ENCODE measurements at regions not wholly inside any gene's neighbourhood (a gene's known extent, or its start where the extent isn't known, plus 50 kb on each side); places are given as distances from the start of the nearest gene placed in this dataset.

GRCh38 chr20:17858450-17859001, 110.1 kb downstream of the SNX5 start (continued):
- TF ChIP-seq, protein P1, sequence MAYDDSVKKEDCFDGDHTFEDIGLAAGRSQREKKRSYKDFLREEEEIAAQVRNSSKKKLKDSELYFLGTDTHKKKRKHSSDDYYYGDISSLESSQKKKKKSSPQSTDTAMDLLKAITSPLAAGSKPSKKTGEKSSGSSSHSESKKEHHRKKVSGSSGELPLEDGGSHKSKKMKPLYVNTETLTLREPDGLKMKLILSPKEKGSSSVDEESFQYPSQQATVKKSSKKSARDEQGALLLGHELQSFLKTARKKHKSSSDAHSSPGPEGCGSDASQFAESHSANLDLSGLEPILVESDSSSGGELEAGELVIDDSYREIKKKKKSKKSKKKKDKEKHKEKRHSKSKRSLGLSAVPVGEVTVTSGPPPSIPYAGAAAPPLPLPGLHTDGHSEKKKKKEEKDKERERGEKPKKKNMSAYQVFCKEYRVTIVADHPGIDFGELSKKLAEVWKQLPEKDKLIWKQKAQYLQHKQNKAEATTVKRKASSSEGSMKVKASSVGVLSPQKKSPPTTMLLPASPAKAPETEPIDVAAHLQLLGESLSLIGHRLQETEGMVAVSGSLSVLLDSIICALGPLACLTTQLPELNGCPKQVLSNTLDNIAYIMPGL (CRISPR knock-in tag; IDR thresholded peaks at IDR 0.05; ENCODE audit: borderline replicate concordance in 1 of 2, low read depth in 1 of 2): 0 out of 4 replicates have a peak, but pooled peaks of 1 of the 2 experiments have one; percentile 5
- TF ChIP-seq ZNF264 (CRISPR knock-in tag; IDR thresholded peaks at IDR 0.05) (0 out of 2 replicates have a peak, but pooled peaks have one; percentile 5), ZNF558 (CRISPR knock-in tag; IDR thresholded peaks at IDR 0.05; ENCODE audit: borderline replicate concordance) (peak; percentile 29; the same call in 1 of the 2 replicates), ZNF737 (CRISPR knock-in tag; IDR thresholded peaks at IDR 0.05; ENCODE audit: borderline replicate concordance) (0 out of 2 replicates have a peak, but pooled peaks have one; percentile 87), ARID2 (CRISPR knock-in tag; IDR thresholded peaks at IDR 0.05; ENCODE audit: borderline replicate concordance) (0 out of 2 replicates have a peak, but pooled peaks have one; percentile 69), RFX3 (CRISPR knock-in tag; IDR thresholded peaks at IDR 0.05) (no peak), TEAD2 (CRISPR knock-in tag; IDR thresholded peaks at IDR 0.05) (no peak), ZNF780A (CRISPR knock-in tag; IDR thresholded peaks at IDR 0.05) (peak; percentile 52; the same call in 1 of the 2 replicates), ZNF205 (CRISPR knock-in tag; IDR thresholded peaks at IDR 0.05) (no peak), DBP (CRISPR knock-in tag; IDR thresholded peaks at IDR 0.05; ENCODE audit: not compliant biosample characterization) (no peak), SSRP1 (CRISPR knock-in tag; IDR thresholded peaks at IDR 0.05) (0 out of 2 replicates have a peak, but pooled peaks have one; percentile 16), HNRNPLL (IDR thresholded peaks at IDR 0.05; ENCODE audit: low read depth, low read length, poor library complexity, severe bottlenecking) (peak; percentile 85), TSC22D2 (CRISPR knock-in tag; IDR thresholded peaks at IDR 0.05; ENCODE audit: borderline replicate concordance) (no peak), SMYD3 (CRISPR knock-in tag; IDR thresholded peaks at IDR 0.05) (no peak)
- TF ChIP-seq, protein P2, sequence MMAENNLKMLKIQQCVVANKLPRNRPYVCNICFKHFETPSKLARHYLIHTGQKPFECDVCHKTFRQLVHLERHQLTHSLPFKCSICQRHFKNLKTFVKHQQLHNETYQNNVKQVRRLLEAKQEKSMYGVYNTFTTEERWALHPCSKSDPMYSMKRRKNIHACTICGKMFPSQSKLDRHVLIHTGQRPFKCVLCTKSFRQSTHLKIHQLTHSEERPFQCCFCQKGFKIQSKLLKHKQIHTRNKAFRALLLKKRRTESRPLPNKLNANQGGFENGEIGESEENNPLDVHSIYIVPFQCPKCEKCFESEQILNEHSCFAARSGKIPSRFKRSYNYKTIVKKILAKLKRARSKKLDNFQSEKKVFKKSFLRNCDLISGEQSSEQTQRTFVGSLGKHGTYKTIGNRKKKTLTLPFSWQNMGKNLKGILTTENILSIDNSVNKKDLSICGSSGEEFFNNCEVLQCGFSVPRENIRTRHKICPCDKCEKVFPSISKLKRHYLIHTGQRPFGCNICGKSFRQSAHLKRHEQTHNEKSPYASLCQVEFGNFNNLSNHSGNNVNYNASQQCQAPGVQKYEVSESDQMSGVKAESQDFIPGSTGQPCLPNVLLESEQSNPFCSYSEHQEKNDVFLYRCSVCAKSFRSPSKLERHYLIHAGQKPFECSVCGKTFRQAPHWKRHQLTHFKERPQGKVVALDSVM (CRISPR knock-in tag; IDR thresholded peaks at IDR 0.05): no peak
- TF ChIP-seq, protein P3, sequence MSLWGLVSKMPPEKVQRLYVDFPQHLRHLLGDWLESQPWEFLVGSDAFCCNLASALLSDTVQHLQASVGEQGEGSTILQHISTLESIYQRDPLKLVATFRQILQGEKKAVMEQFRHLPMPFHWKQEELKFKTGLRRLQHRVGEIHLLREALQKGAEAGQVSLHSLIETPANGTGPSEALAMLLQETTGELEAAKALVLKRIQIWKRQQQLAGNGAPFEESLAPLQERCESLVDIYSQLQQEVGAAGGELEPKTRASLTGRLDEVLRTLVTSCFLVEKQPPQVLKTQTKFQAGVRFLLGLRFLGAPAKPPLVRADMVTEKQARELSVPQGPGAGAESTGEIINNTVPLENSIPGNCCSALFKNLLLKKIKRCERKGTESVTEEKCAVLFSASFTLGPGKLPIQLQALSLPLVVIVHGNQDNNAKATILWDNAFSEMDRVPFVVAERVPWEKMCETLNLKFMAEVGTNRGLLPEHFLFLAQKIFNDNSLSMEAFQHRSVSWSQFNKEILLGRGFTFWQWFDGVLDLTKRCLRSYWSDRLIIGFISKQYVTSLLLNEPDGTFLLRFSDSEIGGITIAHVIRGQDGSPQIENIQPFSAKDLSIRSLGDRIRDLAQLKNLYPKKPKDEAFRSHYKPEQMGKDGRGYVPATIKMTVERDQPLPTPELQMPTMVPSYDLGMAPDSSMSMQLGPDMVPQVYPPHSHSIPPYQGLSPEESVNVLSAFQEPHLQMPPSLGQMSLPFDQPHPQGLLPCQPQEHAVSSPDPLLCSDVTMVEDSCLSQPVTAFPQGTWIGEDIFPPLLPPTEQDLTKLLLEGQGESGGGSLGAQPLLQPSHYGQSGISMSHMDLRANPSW (CRISPR knock-in tag; IDR thresholded peaks at IDR 0.05; ENCODE audit: borderline replicate concordance): no peak
- TF ChIP-seq, protein P4, sequence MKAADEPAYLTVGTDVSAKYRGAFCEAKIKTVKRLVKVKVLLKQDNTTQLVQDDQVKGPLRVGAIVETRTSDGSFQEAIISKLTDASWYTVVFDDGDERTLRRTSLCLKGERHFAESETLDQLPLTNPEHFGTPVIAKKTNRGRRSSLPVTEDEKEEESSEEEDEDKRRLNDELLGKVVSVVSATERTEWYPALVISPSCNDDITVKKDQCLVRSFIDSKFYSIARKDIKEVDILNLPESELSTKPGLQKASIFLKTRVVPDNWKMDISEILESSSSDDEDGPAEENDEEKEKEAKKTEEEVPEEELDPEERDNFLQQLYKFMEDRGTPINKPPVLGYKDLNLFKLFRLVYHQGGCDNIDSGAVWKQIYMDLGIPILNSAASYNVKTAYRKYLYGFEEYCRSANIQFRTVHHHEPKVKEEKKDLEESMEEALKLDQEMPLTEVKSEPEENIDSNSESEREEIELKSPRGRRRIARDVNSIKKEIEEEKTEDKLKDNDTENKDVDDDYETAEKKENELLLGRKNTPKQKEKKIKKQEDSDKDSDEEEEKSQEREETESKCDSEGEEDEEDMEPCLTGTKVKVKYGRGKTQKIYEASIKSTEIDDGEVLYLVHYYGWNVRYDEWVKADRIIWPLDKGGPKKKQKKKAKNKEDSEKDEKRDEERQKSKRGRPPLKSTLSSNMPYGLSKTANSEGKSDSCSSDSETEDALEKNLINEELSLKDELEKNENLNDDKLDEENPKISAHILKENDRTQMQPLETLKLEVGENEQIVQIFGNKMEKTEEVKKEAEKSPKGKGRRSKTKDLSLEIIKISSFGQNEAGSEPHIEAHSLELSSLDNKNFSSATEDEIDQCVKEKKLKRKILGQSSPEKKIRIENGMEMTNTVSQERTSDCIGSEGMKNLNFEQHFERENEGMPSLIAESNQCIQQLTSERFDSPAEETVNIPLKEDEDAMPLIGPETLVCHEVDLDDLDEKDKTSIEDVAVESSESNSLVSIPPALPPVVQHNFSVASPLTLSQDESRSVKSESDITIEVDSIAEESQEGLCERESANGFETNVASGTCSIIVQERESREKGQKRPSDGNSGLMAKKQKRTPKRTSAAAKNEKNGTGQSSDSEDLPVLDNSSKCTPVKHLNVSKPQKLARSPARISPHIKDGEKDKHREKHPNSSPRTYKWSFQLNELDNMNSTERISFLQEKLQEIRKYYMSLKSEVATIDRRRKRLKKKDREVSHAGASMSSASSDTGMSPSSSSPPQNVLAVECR (CRISPR knock-in tag; IDR thresholded peaks at IDR 0.05; ENCODE audit: borderline replicate concordance): no peak

Measured in HepG2 (cell line).